Stimulated activated naive CD8-positive, alpha-beta T cell treated with anti-CD3 and anti-CD28 coated beads, Interleukin-15, Interleukin-2, amounts not matched to agents 100 U/mL and 50 U/mL, for 24 hours (primary cell): ENCODE measurements at regions not wholly inside any gene's neighbourhood (a gene's known extent, or its start where the extent isn't known, plus 50 kb on each side); places are given as distances from the start of the nearest gene placed in this dataset.
"Not testable (repeated sequence)": the region's sequence is repeated elsewhere in the genome, so short reads cannot be mapped to it uniquely, and the experiment has no call there.

ENCODE experiments used
- ATAC-seq: fragments of 150-1000 bp; cut with Tn5 transposase; one replicate; pipeline ENCODE4 v1.10.0; 2021
- DNase-seq: peaks from one replicate; pipeline ENCODE4 v3.0.0; 2021

GRCh38 chr11:96905663-96906062 is 515.9 kb downstream of the JRKL start:
- ATAC-seq (no peak), DNase-seq (no peak)

- no peak for DNase-seq
- ATAC-seq: no peak
Measured at GRCh38 chr11:96906476-96906875, 516.7 kb downstream of the JRKL start.

GRCh38 chr11:96925862-96926261 is 536.0 kb downstream of the JRKL start:
- DNase-seq (no peak), ATAC-seq (no peak)

GRCh38 chr11:96940227-96940626 is 550.4 kb downstream of the JRKL start:
- no peak for DNase-seq
- ATAC-seq: no peak

- ATAC-seq: no peak
- no peak for DNase-seq
Measured at GRCh38 chr11:96942855-96943254, 553.0 kb downstream of the JRKL start.

GRCh38 chr11:96943970-96944369 is 554.2 kb downstream of the JRKL start:
- ATAC-seq (no peak), DNase-seq (no peak)

GRCh38 chr11:96948066-96948465 is 558.3 kb downstream of the JRKL start:
- ATAC-seq: no peak
- DNase-seq: no peak

- ATAC-seq: no peak
- DNase-seq: no peak
Measured at GRCh38 chr11:96949464-96949863, 559.7 kb downstream of the JRKL start.

GRCh38 chr11:96954587-96955242 is 564.9 kb downstream of the JRKL start:
- DNase-seq: no peak

GRCh38 chr11:96960476-96960875 is 570.7 kb downstream of the JRKL start:
- DNase-seq (no peak), ATAC-seq (no peak)

More at GRCh38 chr11:96954587-96955242, 564.9 kb downstream of the JRKL start:
- ATAC-seq: no peak

GRCh38 chr11:96960926-96961325 is 571.1 kb downstream of the JRKL start:
- no peak for DNase-seq
- ATAC-seq: no peak

GRCh38 chr11:96961931-96962330 is 572.1 kb downstream of the JRKL start:
- ATAC-seq (no peak), DNase-seq (no peak)

- DNase-seq (no peak), ATAC-seq (no peak)
Measured at GRCh38 chr11:96963375-96963774, 573.6 kb downstream of the JRKL start.

GRCh38 chr11:96964661-96965060 is 574.8 kb downstream of the JRKL start:
- DNase-seq: no peak
- ATAC-seq: no peak

GRCh38 chr11:96967616-96968015 is 577.8 kb downstream of the JRKL start:
- ATAC-seq (no peak), DNase-seq (no peak)

GRCh38 chr11:96969251-96969650 is 579.4 kb downstream of the JRKL start:
- DNase-seq (no peak), ATAC-seq (no peak)

- ATAC-seq (no peak), DNase-seq (no peak)
Measured at GRCh38 chr11:96978751-96979150, 588.9 kb downstream of the JRKL start.

- no peak for DNase-seq
- ATAC-seq: no peak
Measured at GRCh38 chr11:96986516-96986915, 596.7 kb downstream of the JRKL start.

- no peak for DNase-seq
Measured at GRCh38 chr11:96990914-96991313, 601.1 kb downstream of the JRKL start.

GRCh38 chr11:97000481-97000880 is 610.7 kb downstream of the JRKL start:
- ATAC-seq (no peak), DNase-seq (no peak)

More at GRCh38 chr11:96990914-96991313, 601.1 kb downstream of the JRKL start:
- no peak for ATAC-seq

GRCh38 chr11:97007283-97007682 is 617.5 kb downstream of the JRKL start:
- no peak for DNase-seq
- ATAC-seq: no peak

- no peak for DNase-seq
- ATAC-seq: no peak
Measured at GRCh38 chr11:97009613-97010012, 619.8 kb downstream of the JRKL start.

GRCh38 chr11:97010997-97011396 is 621.2 kb downstream of the JRKL start:
- DNase-seq, ATAC-seq: not testable (repeated sequence)

GRCh38 chr11:97015327-97015726 is 625.5 kb downstream of the JRKL start:
- DNase-seq (no peak), ATAC-seq (no peak)

- DNase-seq (no peak), ATAC-seq (no peak)
Measured at GRCh38 chr11:97019305-97019704, 629.5 kb downstream of the JRKL start.
